ENCODE measurements at regions not wholly inside any gene's neighbourhood (a gene's known extent, or its start where the extent isn't known, plus 50 kb on each side); places are given as distances from the start of the nearest gene placed in this dataset.

DNA sequence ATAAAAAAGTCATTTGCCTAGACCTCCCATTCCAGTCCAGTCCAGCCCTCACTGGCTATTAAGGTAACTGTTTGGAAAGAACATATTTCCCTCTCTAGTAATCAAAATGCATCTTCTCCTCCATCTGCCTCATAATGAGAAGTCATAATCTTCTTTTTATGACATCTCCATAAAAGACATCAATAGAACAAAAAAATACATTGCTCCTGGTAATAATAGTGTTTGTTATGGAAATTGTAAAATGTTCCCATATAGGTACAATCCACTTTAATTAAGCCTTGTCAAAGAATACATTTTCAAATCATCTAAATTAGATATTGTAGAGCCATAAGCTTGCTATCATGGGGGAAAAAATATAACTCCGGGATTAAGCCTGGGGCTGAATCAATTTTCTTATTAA lies 461.6 kb downstream of the LRATD1 start:
- WGBS (ENCODE audit: insufficient coverage, low coverage, low lambda C conversion rate, missing lambda C conversion rate), result 100% methylated on average over 1 of the region's 1 CpG
- Histone ChIP-seq H3K27me3 (no peaks in the 10 kb centered on the region), H3K27ac (no peak overlapping the region)

DNA sequence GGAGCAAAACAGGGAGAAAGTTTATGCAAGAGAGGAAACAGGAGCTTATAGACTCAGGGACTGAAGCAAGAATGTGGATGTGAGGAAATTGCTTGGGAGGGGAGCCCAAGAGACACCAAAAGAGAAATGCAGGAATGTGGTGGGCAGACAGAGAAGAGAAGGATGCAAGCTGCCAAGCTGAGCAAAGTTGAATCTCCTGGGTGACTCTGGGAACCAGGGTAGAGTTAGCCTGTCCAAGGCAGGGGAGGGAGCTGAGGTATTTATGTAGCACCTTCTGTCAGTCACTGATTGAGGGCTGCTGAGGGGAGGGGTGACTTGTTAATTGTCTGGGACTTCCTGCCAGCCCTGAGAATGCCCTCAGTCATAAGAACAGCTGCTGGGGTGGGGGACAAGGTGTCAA lies 464.3 kb downstream of the NBAS start:
- Histone ChIP-seq H3K4me3 (no peak overlapping the region), H3K4me1 (no peaks in the 10 kb centered on the region), H3K9me3 (no peaks in the 10 kb centered on the region), H3K27me3 (no peaks in the 10 kb centered on the region), H3K27ac (no peak overlapping the region), H3K36me3 (no peaks in the 10 kb centered on the region)
- intact Hi-C loops (cut with DNase I), result no loop called here
- ATAC-seq (no peak), DNase-seq (no peak)
- TF ChIP-seq POLR2A (IDR thresholded peaks at IDR 0.05), result no peak
- TF ChIP-seq, protein P1, sequence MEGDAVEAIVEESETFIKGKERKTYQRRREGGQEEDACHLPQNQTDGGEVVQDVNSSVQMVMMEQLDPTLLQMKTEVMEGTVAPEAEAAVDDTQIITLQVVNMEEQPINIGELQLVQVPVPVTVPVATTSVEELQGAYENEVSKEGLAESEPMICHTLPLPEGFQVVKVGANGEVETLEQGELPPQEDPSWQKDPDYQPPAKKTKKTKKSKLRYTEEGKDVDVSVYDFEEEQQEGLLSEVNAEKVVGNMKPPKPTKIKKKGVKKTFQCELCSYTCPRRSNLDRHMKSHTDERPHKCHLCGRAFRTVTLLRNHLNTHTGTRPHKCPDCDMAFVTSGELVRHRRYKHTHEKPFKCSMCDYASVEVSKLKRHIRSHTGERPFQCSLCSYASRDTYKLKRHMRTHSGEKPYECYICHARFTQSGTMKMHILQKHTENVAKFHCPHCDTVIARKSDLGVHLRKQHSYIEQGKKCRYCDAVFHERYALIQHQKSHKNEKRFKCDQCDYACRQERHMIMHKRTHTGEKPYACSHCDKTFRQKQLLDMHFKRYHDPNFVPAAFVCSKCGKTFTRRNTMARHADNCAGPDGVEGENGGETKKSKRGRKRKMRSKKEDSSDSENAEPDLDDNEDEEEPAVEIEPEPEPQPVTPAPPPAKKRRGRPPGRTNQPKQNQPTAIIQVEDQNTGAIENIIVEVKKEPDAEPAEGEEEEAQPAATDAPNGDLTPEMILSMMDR (IDR thresholded peaks at IDR 0.05), result no peak

More for the DNA sequence above, 461.6 kb downstream of the LRATD1 start:
- DNase-seq (no peak), ATAC-seq (no peak)
- Histone ChIP-seq H3K9me3 (no peaks in the 10 kb centered on the region), H3K4me1 (no peaks in the 10 kb centered on the region), H3K4me3 (no peak overlapping the region), H3K36me3 (no peaks in the 10 kb centered on the region)
- TF ChIP-seq POLR2A (IDR thresholded peaks at IDR 0.05), result no peak
- TF ChIP-seq, protein P1 (IDR thresholded peaks at IDR 0.05), result no peak
- intact Hi-C loops (cut with DNase I), result no loop called here

DNA sequence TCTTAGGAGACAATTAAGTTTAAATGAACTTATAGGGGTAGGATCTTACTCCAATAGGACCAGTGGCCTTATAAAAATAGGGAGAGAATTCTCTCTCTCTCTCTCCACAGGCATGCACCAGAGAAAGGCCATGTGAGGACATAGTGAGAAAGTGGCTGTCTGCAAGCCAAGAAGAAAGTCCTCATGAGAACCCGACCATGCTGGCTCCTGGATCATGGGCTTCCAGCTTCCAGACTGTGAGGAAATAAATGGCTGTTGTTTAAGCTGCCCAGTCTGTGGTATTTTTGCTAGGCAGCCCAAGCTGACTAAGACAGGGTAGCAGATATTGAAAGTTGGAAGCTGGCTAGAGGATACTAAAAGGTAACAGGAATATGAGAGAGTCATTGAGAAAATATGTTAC lies 454.0 kb downstream of the NBAS start:
- no peak overlapping the region for H3K27ac ChIP-seq
- TF ChIP-seq POLR2A (IDR thresholded peaks at IDR 0.05), result no peak
- TF ChIP-seq, protein P1 (IDR thresholded peaks at IDR 0.05), result no peak

DNA sequence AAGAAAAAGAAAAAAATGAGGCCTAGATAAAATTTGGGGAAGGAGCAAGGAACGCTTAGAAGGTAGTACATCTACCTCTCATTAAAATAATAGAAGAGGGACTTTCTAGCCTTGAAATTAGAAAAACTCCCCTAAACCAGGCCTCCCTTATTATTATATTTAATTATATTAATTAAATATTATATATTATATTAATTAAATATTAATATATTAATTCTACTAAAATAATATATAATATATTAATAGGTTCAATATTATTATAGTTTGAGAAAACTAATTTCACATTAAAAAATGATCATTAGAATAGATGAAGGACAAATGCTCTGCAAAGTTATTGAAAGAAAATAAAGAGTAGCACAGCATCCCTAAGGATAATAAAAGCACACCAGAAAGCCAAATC lies 449.4 kb downstream of the NBAS start:
- intact Hi-C loops (cut with DNase I), result no loop called here
- Histone ChIP-seq H3K4me3 (no peak overlapping the region), H3K36me3 (no peaks in the 10 kb centered on the region), H3K27me3 (no peaks in the 10 kb centered on the region), H3K9me3 (no peaks in the 10 kb centered on the region), H3K27ac (no peak overlapping the region), H3K4me1 (no peaks in the 10 kb centered on the region)
- DNase-seq (no peak), ATAC-seq (no peak)
- 93% methylated on average over 1 of the region's 1 CpG for WGBS (ENCODE audit: insufficient coverage, low coverage, low lambda C conversion rate, missing lambda C conversion rate)
- TF ChIP-seq, protein P1 (IDR thresholded peaks at IDR 0.05), result no peak
- TF ChIP-seq POLR2A (IDR thresholded peaks at IDR 0.05), result no peak

More for the DNA sequence above, 454.0 kb downstream of the NBAS start:
- H3K27me3 ChIP-seq, result no peaks in the 10 kb centered on the region
- ATAC-seq (no peak), DNase-seq (no peak)
- H3K4me3 ChIP-seq, result no peak overlapping the region
- no peaks in the 10 kb centered on the region for H3K36me3 ChIP-seq
- 50% methylated on average over 1 of the region's 1 CpG for WGBS (ENCODE audit: insufficient coverage, low coverage, low lambda C conversion rate, missing lambda C conversion rate)
- no peaks in the 10 kb centered on the region for H3K9me3 ChIP-seq
- intact Hi-C loops (cut with DNase I), result no loop called here
- H3K4me1 ChIP-seq, result no peaks in the 10 kb centered on the region

DNA sequence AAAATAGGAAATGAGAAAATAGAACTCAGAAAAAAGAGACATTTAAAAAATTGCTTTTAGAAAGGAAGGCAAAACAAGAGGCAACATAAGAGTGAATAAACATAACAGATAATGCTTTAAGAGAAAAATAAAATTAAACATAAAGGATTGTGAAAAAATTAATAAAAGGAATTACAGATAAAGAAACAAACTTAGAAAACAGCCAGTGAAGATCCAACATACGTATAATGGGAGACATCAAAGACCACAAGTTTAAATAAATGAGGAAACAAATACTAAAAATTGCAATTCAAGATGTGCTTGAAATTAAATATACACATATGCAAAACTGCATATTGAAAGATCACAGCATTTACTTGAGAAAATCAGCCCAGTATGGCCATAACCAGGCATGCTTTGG lies 448.9 kb downstream of the NBAS start:
- 93% methylated on average over 1 of the region's 1 CpG for WGBS (ENCODE audit: insufficient coverage, low coverage, low lambda C conversion rate, missing lambda C conversion rate)
- H3K4me3 ChIP-seq, result no peak overlapping the region
- ATAC-seq, result no peak
- no peaks in the 10 kb centered on the region for H3K9me3 ChIP-seq
- H3K36me3 ChIP-seq, result no peaks in the 10 kb centered on the region
- no peaks in the 10 kb centered on the region for H3K4me1 ChIP-seq
- intact Hi-C loops (cut with DNase I), result no loop called here
- DNase-seq, result no peak
- no peak for TF ChIP-seq POLR2A (IDR thresholded peaks at IDR 0.05)
- TF ChIP-seq, protein P1 (IDR thresholded peaks at IDR 0.05), result no peak
- no peak overlapping the region for H3K27ac ChIP-seq
- no peaks in the 10 kb centered on the region for H3K27me3 ChIP-seq
